Left lung (tissue), 4 donors: ENCODE measurements at regions not wholly inside any gene's neighbourhood (a gene's known extent, or its start where the extent isn't known, plus 50 kb on each side); places are given as distances from the start of the nearest gene placed in this dataset.

Experiments
- ATAC-seq: fragments of 200-7000 bp; cut with Tn5 transposase; one replicate; pipeline ENCODE4 v1.9.1; 2020; ENCODE audit warnings: moderate library complexity
- DNase-seq, 4 donors: peaks; one replicate each; pipeline ENCODE4 v3.0.0-alpha.2; 2013 to 2020
- H3K27ac ChIP-seq, 2 donors: fragments of 200-600 bp; sonication (generic) in 1 of 2; one replicate each; pipeline versions ENCODE4 v1.5.0 to v1.8.0; 2020 to 2021
- H3K27me3 ChIP-seq, 2 donors: fragments of 200-600 bp; sonication (generic) in 1 of 2; one replicate each; pipeline versions ENCODE4 v1.5.0 to v1.8.0; 2020 to 2021
- H3K36me3 ChIP-seq, 2 donors: fragments of 200-600 bp; sonication (generic) in 1 of 2; one replicate each; pipeline versions ENCODE4 v1.5.0 to v1.8.0; 2020 to 2021
- H3K4me1 ChIP-seq, 2 donors: fragments of 200-600 bp; one replicate each; pipeline ENCODE4 v1.8.0; 2021
- H3K4me3 ChIP-seq, 2 donors: fragments of 200-600 bp; sonication (generic) in 1 of 2; one replicate each; pipeline versions ENCODE4 v1.5.0 to v1.8.0; 2020 to 2021; ENCODE audit warnings: mild to moderate bottlenecking in 1 of 2
- H3K9me3 ChIP-seq, 2 donors: fragments of 200-600 bp; sonication (generic) in 1 of 2; one replicate each; pipeline versions ENCODE4 v1.5.0 to v1.8.0; 2020 to 2021
- CTCF ChIP-seq, 2 donors: fragments of 200-600 bp; sonication (generic) in 1 of 2; IDR thresholded peaks; one replicate each; pipeline versions ENCODE4 v1.5.0 to v1.8.0; 2021; ENCODE audit warnings: antibody characterized with exemption in 2 of 2
- intact Hi-C, 2 donors: fragments of 100-400 bp; cut with DNase I; formaldehyde crosslinking; loops; one replicate each; pipeline versions ENCODE4 v1.11.2 to v1.14.2; 2022
- donor health status: DM: no; HTN: yes; CAD: no.
- donor health status: DM: no; HTN: no; CAD: no.

DNA sequence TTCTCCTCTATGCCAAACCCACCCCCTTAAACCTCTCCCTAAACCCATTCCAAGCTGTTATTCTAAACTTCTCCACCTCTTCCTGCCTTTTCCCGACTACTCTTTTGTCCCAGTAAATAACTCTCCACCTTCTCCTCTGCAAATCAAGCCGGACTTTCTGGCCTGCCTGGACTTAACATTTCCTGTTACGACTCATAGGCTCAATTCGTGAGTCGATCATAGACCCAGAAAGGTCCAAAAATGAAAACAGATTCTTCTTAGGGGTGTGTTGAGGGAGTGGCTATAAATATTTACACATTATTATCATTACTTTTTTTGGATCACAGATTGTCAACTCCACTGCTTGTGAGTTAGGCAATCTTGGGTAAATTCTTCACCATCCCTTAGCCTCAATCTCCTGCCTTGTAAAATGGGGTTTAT is 59.0 kb upstream of the HABP2 start:
- Histone ChIP-seq H3K27me3 (no peaks in the 10 kb centered on the region), H3K27ac (peak overlapping the region in 1 of 2 donors; percentile 63), H3K4me1 (peaks cover 13 to 30% of the 10 kb centered on the region in 2 donors), H3K36me3 (no peaks in the 10 kb centered on the region), H3K9me3 (no peaks in the 10 kb centered on the region), H3K4me3 (no peak overlapping the region)
- intact Hi-C loops = no loop called here
- TF ChIP-seq CTCF (IDR thresholded peaks at IDR 0.05) = no peak
- DNase-seq (no peak), ATAC-seq (peak; percentile 13)

GRCh38 chr10:113494761-113495160 is 58.1 kb upstream of the HABP2 start:
- H3K4me3 ChIP-seq = no peak overlapping the region
- H3K27me3 ChIP-seq = no peaks in the 10 kb centered on the region
- no peaks in the 10 kb centered on the region for H3K36me3 ChIP-seq
- peaks cover 21 to 26% of the 10 kb centered on the region in 2 donors for H3K4me1 ChIP-seq
- no peak for TF ChIP-seq CTCF (IDR thresholded peaks at IDR 0.05)
- H3K9me3 ChIP-seq = no peaks in the 10 kb centered on the region
- intact Hi-C loops = no loop called here
- no peak overlapping the region for H3K27ac ChIP-seq
- ATAC-seq (no peak), DNase-seq (no peak)

DNA sequence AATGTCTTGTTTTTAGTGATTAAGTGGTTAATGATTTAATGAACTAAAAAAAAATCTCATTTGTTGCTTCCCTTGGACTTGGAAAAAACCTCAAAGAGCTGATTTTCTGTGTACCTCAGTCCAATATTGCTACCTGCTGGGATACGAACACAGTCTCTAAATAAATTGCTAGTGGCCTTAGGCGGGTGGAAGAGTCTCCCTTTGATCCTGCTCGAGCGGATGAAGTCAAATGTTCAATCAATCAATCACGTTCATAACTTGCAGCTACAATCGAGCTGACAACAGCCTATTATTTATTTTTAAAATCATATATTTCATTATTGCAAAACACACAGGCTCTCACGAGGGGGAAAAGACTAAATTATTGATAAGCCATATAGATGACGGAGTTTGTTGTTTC is 57.3 kb upstream of the HABP2 start:
- no peak for TF ChIP-seq CTCF (IDR thresholded peaks at IDR 0.05)
- Histone ChIP-seq H3K27ac (peak overlapping the region in 1 of 2 donors; percentile 1), H3K4me1 (peaks cover 23 to 25% of the 10 kb centered on the region in 2 donors)

GRCh38 chr10:113496111-113497109 is 56.4 kb upstream of the HABP2 start:
- ATAC-seq (no peak), DNase-seq (peak in 2 of 4 donors; percentile 65 to 77)
- Histone ChIP-seq H3K4me3 (no peak overlapping the region), H3K9me3 (no peaks in the 10 kb centered on the region), H3K27me3 (no peaks in the 10 kb centered on the region), H3K36me3 (no peaks in the 10 kb centered on the region), H3K4me1 (peaks cover 19 to 23% of the 10 kb centered on the region in 2 donors), H3K27ac (peak overlapping the region in 1 of 2 donors; percentile 1)
- intact Hi-C loops = no loop called here
- TF ChIP-seq CTCF (IDR thresholded peaks at IDR 0.05) = no peak

More for the DNA sequence above, 57.3 kb upstream of the HABP2 start:
- Histone ChIP-seq H3K4me3 (no peak overlapping the region), H3K27me3 (no peaks in the 10 kb centered on the region), H3K36me3 (no peaks in the 10 kb centered on the region), H3K9me3 (no peaks in the 10 kb centered on the region)
- intact Hi-C loops = no loop called here
- DNase-seq (no peak), ATAC-seq (no peak)

GRCh38 chr10:113497198-113497597 is 55.7 kb upstream of the HABP2 start:
- intact Hi-C loops = no loop called here

More at GRCh38 chr10:113497198-113497597, 55.7 kb upstream of the HABP2 start:
- Histone ChIP-seq H3K27me3 (no peaks in the 10 kb centered on the region), H3K27ac (peak overlapping the region in 1 of 2 donors; percentile 26), H3K4me1 (peaks cover 14 to 23% of the 10 kb centered on the region in 2 donors), H3K4me3 (no peak overlapping the region), H3K9me3 (no peaks in the 10 kb centered on the region), H3K36me3 (no peaks in the 10 kb centered on the region)
- TF ChIP-seq CTCF (IDR thresholded peaks at IDR 0.05) = no peak
- DNase-seq (no peak), ATAC-seq (no peak)
